ENCODE measurements at regions not wholly inside any gene's neighbourhood (a gene's known extent, or its start where the extent isn't known, plus 50 kb on each side); places are given as distances from the start of the nearest gene placed in this dataset.

GRCh38 chr1:195970209-195970608 is 638.0 kb downstream of the KCNT2 start:
- ATAC-seq (replicated peaks; ENCODE audit: extremely low read depth, poor library complexity, severe bottlenecking) = no peak
- DNase-seq (ENCODE audit: low spot score in 2 of 2) = no peak
- no peaks in the 10 kb centered on the region for H3K4me1 Mint-ChIP-seq
- peaks cover 1% of the 10 kb centered on the region for H3K36me3 Mint-ChIP-seq (ENCODE audit: insufficient read depth)
- peaks cover 12% of the 10 kb centered on the region for H3K9me3 Mint-ChIP-seq
- no peak overlapping the region for H3K27ac Mint-ChIP-seq (ENCODE audit: low read depth)
- no peaks in the 10 kb centered on the region for H3K27me3 Mint-ChIP-seq
- H3K4me3 Mint-ChIP-seq = no peak overlapping the region

GRCh38 chr1:195965475-195965874 is 642.8 kb downstream of the KCNT2 start:
- H3K27me3 Mint-ChIP-seq = no peaks in the 10 kb centered on the region

GRCh38 chr1:195965036-195965435 is 643.2 kb downstream of the KCNT2 start:
- H3K36me3 Mint-ChIP-seq (ENCODE audit: insufficient read depth) = no peaks in the 10 kb centered on the region
- H3K27me3 Mint-ChIP-seq = no peaks in the 10 kb centered on the region
- H3K9me3 Mint-ChIP-seq = peaks cover 7% of the 10 kb centered on the region
- H3K4me1 Mint-ChIP-seq = no peaks in the 10 kb centered on the region
- no peak overlapping the region for H3K4me3 Mint-ChIP-seq
- no peak for DNase-seq (ENCODE audit: low spot score in 2 of 2)
- ATAC-seq (replicated peaks; ENCODE audit: extremely low read depth, poor library complexity, severe bottlenecking) = no peak
- H3K27ac Mint-ChIP-seq (ENCODE audit: low read depth) = no peak overlapping the region

More at GRCh38 chr1:195965475-195965874, 642.8 kb downstream of the KCNT2 start:
- no peak for DNase-seq (ENCODE audit: low spot score in 2 of 2)
- no peak for ATAC-seq (replicated peaks; ENCODE audit: extremely low read depth, poor library complexity, severe bottlenecking)
- Mint-ChIP-seq H3K4me3 (no peak overlapping the region), H3K27ac (ENCODE audit: low read depth) (no peak overlapping the region), H3K36me3 (ENCODE audit: insufficient read depth) (no peaks in the 10 kb centered on the region), H3K4me1 (no peaks in the 10 kb centered on the region), H3K9me3 (peaks cover 7% of the 10 kb centered on the region)

GRCh38 chr1:195964516-195964915 is 643.7 kb downstream of the KCNT2 start:
- Mint-ChIP-seq H3K27ac (ENCODE audit: low read depth) (no peak overlapping the region), H3K4me1 (no peaks in the 10 kb centered on the region)

GRCh38 chr1:195962051-195962450 is 646.2 kb downstream of the KCNT2 start:
- Mint-ChIP-seq H3K4me3 (no peak overlapping the region), H3K9me3 (peaks cover 7% of the 10 kb centered on the region), H3K36me3 (ENCODE audit: insufficient read depth) (no peaks in the 10 kb centered on the region), H3K27ac (ENCODE audit: low read depth) (no peak overlapping the region), H3K27me3 (no peaks in the 10 kb centered on the region), H3K4me1 (no peaks in the 10 kb centered on the region)
- ATAC-seq (replicated peaks; ENCODE audit: extremely low read depth, poor library complexity, severe bottlenecking) = no peak
- DNase-seq (ENCODE audit: low spot score in 2 of 2) = no peak

More at GRCh38 chr1:195964516-195964915, 643.7 kb downstream of the KCNT2 start:
- H3K9me3 Mint-ChIP-seq = peaks cover 7% of the 10 kb centered on the region
- H3K36me3 Mint-ChIP-seq (ENCODE audit: insufficient read depth) = no peaks in the 10 kb centered on the region
- ATAC-seq (replicated peaks; ENCODE audit: extremely low read depth, poor library complexity, severe bottlenecking) (no peak), DNase-seq (ENCODE audit: low spot score in 2 of 2) (no peak)
- H3K27me3 Mint-ChIP-seq = no peaks in the 10 kb centered on the region
- H3K4me3 Mint-ChIP-seq = no peak overlapping the region

- Mint-ChIP-seq H3K9me3 (peaks cover 3% of the 10 kb centered on the region), H3K4me1 (no peaks in the 10 kb centered on the region), H3K36me3 (ENCODE audit: insufficient read depth) (no peaks in the 10 kb centered on the region), H3K4me3 (no peak overlapping the region), H3K27ac (ENCODE audit: low read depth) (no peak overlapping the region), H3K27me3 (no peaks in the 10 kb centered on the region)
- DNase-seq (ENCODE audit: low spot score in 2 of 2) = no peak
- ATAC-seq (replicated peaks; ENCODE audit: extremely low read depth, poor library complexity, severe bottlenecking) = no peak
Measured at GRCh38 chr1:195960580-195960979, 647.7 kb downstream of the KCNT2 start.

- no peaks in the 10 kb centered on the region for H3K27me3 Mint-ChIP-seq
- H3K4me1 Mint-ChIP-seq = no peaks in the 10 kb centered on the region
- DNase-seq (ENCODE audit: low spot score in 2 of 2) = no peak
- no peaks in the 10 kb centered on the region for H3K36me3 Mint-ChIP-seq (ENCODE audit: insufficient read depth)
- no peak overlapping the region for H3K4me3 Mint-ChIP-seq
- no peak for ATAC-seq (replicated peaks; ENCODE audit: extremely low read depth, poor library complexity, severe bottlenecking)
- no peak overlapping the region for H3K27ac Mint-ChIP-seq (ENCODE audit: low read depth)
- no peaks in the 10 kb centered on the region for H3K9me3 Mint-ChIP-seq
Measured at GRCh38 chr1:195958131-195958530, 650.1 kb downstream of the KCNT2 start.

GRCh38 chr1:195956845-195957244 is 651.4 kb downstream of the KCNT2 start:
- DNase-seq (ENCODE audit: low spot score in 2 of 2) (no peak), ATAC-seq (replicated peaks; ENCODE audit: extremely low read depth, poor library complexity, severe bottlenecking) (no peak)
- Mint-ChIP-seq H3K36me3 (ENCODE audit: insufficient read depth) (no peaks in the 10 kb centered on the region), H3K4me1 (no peaks in the 10 kb centered on the region), H3K9me3 (no peaks in the 10 kb centered on the region), H3K27ac (ENCODE audit: low read depth) (no peak overlapping the region), H3K27me3 (no peaks in the 10 kb centered on the region), H3K4me3 (no peak overlapping the region)

- Mint-ChIP-seq H3K4me3 (no peak overlapping the region), H3K4me1 (no peaks in the 10 kb centered on the region), H3K9me3 (no peaks in the 10 kb centered on the region), H3K27ac (ENCODE audit: low read depth) (no peak overlapping the region), H3K36me3 (ENCODE audit: insufficient read depth) (no peaks in the 10 kb centered on the region), H3K27me3 (no peaks in the 10 kb centered on the region)
- DNase-seq (ENCODE audit: low spot score in 2 of 2) = no peak
- ATAC-seq (replicated peaks; ENCODE audit: extremely low read depth, poor library complexity, severe bottlenecking) = no peak
Measured at GRCh38 chr1:195954848-195955247, 653.4 kb downstream of the KCNT2 start.

GRCh38 chr1:195951313-195951712 is 656.9 kb downstream of the KCNT2 start:
- DNase-seq (ENCODE audit: low spot score in 2 of 2) (no peak), ATAC-seq (replicated peaks; ENCODE audit: extremely low read depth, poor library complexity, severe bottlenecking) (no peak)
- peaks cover 11% of the 10 kb centered on the region for H3K9me3 Mint-ChIP-seq
- no peaks in the 10 kb centered on the region for H3K27me3 Mint-ChIP-seq
- H3K4me3 Mint-ChIP-seq = no peak overlapping the region
- peaks cover 3% of the 10 kb centered on the region for H3K36me3 Mint-ChIP-seq (ENCODE audit: insufficient read depth)
- H3K4me1 Mint-ChIP-seq = no peaks in the 10 kb centered on the region
- no peak overlapping the region for H3K27ac Mint-ChIP-seq (ENCODE audit: low read depth)

GRCh38 chr1:195948123-195948895 is 659.9 kb downstream of the KCNT2 start:
- Mint-ChIP-seq H3K27ac (ENCODE audit: low read depth) (no peak overlapping the region), H3K4me1 (no peaks in the 10 kb centered on the region), H3K4me3 (no peak overlapping the region), H3K27me3 (no peaks in the 10 kb centered on the region), H3K36me3 (ENCODE audit: insufficient read depth) (peaks cover 3% of the 10 kb centered on the region), H3K9me3 (peaks cover 15% of the 10 kb centered on the region)
- DNase-seq (ENCODE audit: low spot score in 2 of 2) (no peak), ATAC-seq (replicated peaks; ENCODE audit: extremely low read depth, poor library complexity, severe bottlenecking) (no peak)

- Mint-ChIP-seq H3K9me3 (peaks cover 20% of the 10 kb centered on the region), H3K27ac (ENCODE audit: low read depth) (no peak overlapping the region), H3K4me3 (no peak overlapping the region), H3K27me3 (no peaks in the 10 kb centered on the region), H3K4me1 (no peaks in the 10 kb centered on the region), H3K36me3 (ENCODE audit: insufficient read depth) (peaks cover 3% of the 10 kb centered on the region)
- ATAC-seq (replicated peaks; ENCODE audit: extremely low read depth, poor library complexity, severe bottlenecking) = no peak
- DNase-seq (ENCODE audit: low spot score in 2 of 2) = no peak
Measured at GRCh38 chr1:195946500-195946899, 661.7 kb downstream of the KCNT2 start.

- Mint-ChIP-seq H3K36me3 (ENCODE audit: insufficient read depth) (peaks cover under 1% of the 10 kb centered on the region), H3K27me3 (no peaks in the 10 kb centered on the region), H3K27ac (ENCODE audit: low read depth) (no peak overlapping the region), H3K9me3 (peaks cover 18% of the 10 kb centered on the region), H3K4me1 (no peaks in the 10 kb centered on the region), H3K4me3 (no peak overlapping the region)
- no peak for DNase-seq (ENCODE audit: low spot score in 2 of 2)
- ATAC-seq (replicated peaks; ENCODE audit: extremely low read depth, poor library complexity, severe bottlenecking) = no peak
Measured at GRCh38 chr1:195941795-195942194, 666.4 kb downstream of the KCNT2 start.
